Epithelial cell of prostate (primary cell): ENCODE measurements at regions not wholly inside any gene's neighbourhood (a gene's known extent, or its start where the extent isn't known, plus 50 kb on each side); places are given as distances from the start of the nearest gene placed in this dataset.

Experiments used
- DNase-seq: peaks from one replicate; pipeline ENCODE4 v3.0.0-alpha.2; 2011; ENCODE audit warnings: low read depth, low spot score
- H3K27ac ChIP-seq: fragments of 450-650 bp; 2 replicates; pipeline ENCODE4 v1.5.1; 2017; ENCODE audit warnings: mild to moderate bottlenecking

DNA sequence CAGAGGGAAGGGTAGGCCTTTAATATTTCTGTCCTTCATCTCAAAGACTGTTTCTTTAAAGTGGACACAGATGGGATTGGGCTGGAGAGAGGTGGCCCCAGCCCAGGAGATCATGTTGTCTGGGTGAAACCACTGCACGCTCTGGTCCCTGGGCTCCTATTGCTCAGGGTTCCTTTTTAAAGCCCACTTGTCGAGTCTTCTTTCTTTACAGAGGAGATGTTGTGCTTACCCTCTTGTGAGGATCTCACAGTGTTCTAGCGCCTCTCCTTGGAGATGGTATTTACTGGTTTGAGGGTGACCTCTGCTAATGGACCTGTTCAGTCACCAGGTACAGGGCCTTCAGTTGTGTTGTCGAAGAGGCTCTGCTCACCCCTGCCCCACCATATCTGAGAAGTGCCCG is 128.4 kb downstream of the TM9SF2 start:
- DNase-seq: no peak
- no peak overlapping the region for H3K27ac ChIP-seq

DNA sequence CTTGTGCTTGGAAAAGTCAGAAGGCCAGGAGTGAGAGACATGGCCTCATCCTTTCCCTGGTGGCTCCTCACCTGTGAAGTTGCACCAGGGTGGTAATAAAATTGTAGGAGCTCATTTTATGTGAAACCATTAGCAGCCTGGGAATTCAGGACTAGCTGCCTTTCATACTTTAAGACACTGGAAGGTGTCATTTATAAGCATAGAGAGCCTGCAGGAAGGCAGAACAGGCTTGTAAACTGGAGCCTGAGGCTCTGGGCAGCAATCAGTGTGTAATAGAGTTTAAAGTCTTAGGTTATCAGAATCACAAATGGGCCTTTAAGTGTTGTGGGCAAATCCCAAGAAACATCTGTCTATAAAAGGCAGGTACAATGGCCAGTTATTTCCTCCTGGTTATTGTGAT is 127.2 kb downstream of the TM9SF2 start:
- no peak for DNase-seq

DNA sequence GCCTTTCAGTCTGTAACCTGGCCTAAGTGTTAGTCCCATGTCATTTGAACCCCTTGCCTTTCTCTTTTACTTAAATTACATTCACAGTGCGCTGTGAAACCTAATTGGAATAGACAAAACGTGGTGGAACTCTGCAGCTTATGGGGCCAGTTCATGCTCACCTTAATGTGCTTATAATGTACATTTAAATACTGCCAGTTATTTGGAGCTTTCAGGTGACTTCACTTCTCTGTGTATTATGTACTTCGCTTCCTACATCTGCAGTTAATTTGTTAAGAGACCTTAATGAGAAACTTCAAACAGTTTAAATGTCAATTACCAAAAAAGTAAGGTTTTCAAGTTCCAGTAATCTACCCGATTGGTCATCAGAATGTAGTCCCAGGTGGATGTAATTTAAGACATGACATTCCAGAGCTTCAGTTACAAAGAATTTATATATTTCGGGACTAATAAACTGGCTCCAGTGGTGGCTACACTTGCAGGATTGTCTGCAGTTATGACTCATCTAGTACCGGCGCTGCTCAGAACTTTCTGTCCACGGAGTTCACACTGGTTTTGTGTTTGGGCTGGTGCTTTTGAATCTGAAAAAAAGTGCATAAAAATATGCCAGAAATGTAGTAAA is 125.3 kb downstream of the TM9SF2 start:
- DNase-seq: no peak
- no peak overlapping the region for H3K27ac ChIP-seq

More for the DNA sequence above, 127.2 kb downstream of the TM9SF2 start:
- no peak overlapping the region for H3K27ac ChIP-seq

DNA sequence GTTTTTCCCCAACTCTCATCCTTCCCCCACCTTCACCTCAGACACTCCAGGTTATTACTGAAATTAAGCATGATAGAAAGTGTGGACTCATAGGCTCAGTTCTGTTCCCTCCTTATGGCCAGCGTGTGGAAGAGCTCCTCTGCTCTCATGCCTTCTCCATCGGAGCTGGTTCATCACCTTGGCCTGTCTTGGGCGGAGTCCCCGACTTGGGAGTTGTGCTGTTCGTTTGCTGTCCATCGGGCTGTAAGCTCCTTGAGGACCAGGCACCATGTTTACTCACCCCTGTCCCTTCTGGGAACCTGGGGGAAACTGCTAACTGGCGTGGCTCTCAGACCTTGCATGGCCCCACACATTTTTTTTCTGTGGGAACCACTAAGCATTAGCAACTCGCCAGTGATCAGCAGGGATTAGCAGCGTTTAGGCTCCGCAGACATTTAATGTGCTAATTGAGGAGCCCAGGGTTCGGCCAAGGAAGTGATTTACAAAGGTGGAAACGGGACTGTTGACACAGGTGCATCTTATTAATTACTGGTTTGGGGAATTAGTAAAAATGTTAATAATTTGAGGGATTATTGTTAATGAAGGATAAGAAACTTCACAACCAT is 123.8 kb downstream of the TM9SF2 start:
- H3K27ac ChIP-seq: no peak overlapping the region
- DNase-seq: no peak

DNA sequence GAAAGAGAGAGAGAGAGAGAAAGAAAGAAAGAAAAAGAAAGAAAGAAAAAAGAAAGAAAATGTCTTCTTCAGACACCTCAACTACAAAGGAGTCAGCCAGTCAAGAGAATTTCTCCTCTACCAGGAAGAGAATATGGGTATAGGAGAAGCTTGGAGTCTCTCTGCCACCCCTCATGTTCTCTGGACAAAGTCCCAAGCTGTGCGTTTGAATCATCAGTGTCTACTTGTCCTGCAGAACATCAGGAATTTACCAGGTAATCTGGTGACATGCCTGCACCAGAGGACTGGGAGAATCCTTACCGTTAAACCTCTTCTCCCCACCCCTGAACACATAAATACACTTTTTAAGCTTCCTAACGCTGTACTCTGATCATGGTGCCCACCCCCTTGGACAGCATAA is 119.5 kb downstream of the TM9SF2 start:
- DNase-seq: no peak
- H3K27ac ChIP-seq: no peak overlapping the region

DNA sequence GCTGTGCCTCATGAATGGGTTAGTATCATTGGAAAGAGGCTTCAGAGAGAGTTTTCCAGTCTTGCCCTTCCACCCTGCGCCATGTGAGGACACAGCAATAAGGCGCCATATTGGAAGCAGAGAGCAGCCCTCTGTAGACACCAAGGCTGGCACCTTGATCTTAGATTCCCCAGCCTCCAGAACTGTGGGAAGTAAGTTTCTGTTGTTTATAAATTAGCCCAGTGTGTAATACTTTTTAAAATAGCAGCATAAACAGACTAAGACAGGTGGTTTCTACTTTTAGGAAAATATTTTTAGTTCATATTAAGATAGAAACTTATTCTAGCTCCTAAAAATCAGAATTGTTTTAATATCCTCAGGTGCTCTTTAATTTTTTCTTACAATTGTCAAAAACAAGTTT is 117.9 kb downstream of the TM9SF2 start:
- H3K27ac ChIP-seq: no peak overlapping the region
- DNase-seq: no peak

DNA sequence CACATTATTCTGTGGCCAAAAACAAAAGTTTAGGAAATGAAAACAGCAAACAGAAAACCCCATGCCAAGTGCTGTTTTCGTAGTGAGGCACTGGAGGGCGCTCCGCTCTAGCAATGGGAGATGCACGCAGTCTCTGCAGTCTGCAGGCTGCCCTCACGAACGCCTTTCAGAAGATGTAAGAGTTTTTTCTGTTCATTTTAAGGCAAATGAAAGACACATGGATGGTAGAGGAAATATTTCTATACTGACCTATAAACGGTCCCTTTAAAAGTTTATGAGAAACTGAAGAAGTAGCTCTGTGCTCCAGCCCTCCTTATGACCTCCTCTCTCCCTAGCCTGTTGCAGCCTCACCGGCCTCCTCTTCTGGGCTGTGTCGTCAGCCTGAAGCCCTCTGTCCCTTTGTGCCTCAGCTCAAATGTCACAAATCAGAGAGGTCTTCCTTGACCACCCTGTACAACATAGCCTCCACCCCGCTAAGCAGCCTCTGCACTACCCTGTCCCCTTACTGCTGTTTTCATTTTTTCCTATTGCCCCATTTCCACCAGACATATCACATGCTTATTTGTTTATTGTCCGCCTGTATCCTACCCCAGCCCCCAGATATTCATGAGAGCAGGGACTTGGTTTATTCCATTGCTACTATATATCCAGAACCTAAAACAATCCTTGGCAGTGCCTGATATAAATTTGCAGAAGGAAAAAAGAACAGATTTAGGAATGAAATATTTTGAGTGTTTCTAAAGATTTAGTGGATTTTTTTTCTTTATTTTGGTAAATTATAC is 116.4 kb downstream of the TM9SF2 start:
- no peak overlapping the region for H3K27ac ChIP-seq
- no peak for DNase-seq

DNA sequence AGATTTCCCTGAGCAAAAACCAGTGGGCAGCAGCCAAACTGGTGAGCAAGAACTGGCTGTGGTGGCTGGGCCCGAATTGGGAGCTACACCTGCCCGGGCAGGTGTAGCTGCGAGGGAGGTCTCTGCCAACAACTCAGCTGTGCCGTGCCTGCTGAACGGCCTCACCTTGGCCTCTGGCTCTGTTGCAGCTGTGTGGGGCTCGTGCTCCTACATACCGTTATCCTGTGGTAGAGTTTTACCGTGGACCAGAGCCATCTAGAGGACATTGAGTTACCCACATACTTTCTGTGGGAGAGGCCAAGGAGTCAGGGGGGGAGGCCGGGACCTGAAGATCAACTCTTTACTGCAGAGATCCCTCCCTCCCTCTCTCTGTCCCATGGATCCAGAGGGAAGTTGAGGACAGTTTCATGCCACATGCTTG is 113.2 kb downstream of the TM9SF2 start:
- H3K27ac ChIP-seq: no peak overlapping the region
- peak; percentile 59 for DNase-seq
